ENCODE measurements at regions not wholly inside any gene's neighbourhood (a gene's known extent, or its start where the extent isn't known, plus 50 kb on each side); places are given as distances from the start of the nearest gene placed in this dataset.

GRCh38 chr14:97571201-97571600 lies 774.0 kb downstream of the VRK1 start:
- H3K27ac ChIP-seq, result no peak overlapping the region
- no peaks in the 10 kb centered on the region for H3K9me3 ChIP-seq
- DNase-seq (ENCODE audit: low spot score in 2 of 2), result no peak
- no peaks in the 10 kb centered on the region for H3K4me1 ChIP-seq
- no peaks in the 10 kb centered on the region for H3K36me3 ChIP-seq
- no peaks in the 10 kb centered on the region for H3K27me3 ChIP-seq
- no peak for TF ChIP-seq POLR2AphosphoS5 (IDR thresholded peaks at IDR 0.05)
- TF ChIP-seq EP300 (IDR thresholded peaks at IDR 0.05), result no peak
- TF ChIP-seq CTCF (IDR thresholded peaks at IDR 0.05), result no peak
- TF ChIP-seq POLR2A (IDR thresholded peaks at IDR 0.05), result no peak
- H3K4me3 ChIP-seq, result no peak overlapping the region
- WGBS, result 72% methylated on average over 5 of the region's 5 CpGs

DNA sequence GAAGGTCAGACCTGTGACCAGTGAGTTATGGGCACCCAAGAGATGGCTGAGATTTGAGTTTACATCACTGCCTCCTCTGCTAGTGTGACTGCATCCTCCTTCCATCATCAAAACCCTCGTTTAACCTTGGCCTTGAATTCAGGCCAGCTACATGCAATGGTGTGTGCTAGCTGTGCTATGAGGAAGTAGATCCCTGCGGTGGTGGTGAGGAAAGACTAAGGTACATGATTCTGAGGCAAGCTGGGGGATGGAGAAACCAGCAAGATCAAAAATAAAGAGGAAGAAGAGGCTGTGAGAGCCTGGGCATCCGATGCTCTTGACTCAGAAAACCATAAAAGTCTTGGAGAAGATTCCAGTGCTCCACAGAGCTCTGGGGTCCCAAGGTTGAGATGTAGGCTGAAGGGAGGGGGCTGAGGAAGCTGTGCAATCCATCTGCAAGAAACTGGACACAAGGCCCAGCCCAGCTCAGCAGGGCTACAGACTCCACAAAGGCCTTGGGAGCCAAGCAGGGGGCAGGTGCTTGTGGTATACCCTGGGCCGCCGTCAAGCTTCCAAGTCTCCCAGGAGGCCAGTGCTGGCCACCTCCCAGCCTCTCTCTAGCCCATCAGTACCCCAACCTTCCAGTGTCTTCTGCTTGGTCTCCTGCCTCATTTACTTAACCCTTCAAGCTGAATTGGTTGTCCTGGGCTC lies 774.8 kb downstream of the VRK1 start:
- 73% methylated on average over 5 of the region's 5 CpGs for WGBS
- no peak for DNase-seq (ENCODE audit: low spot score in 2 of 2)
- no peaks in the 10 kb centered on the region for H3K36me3 ChIP-seq

DNA sequence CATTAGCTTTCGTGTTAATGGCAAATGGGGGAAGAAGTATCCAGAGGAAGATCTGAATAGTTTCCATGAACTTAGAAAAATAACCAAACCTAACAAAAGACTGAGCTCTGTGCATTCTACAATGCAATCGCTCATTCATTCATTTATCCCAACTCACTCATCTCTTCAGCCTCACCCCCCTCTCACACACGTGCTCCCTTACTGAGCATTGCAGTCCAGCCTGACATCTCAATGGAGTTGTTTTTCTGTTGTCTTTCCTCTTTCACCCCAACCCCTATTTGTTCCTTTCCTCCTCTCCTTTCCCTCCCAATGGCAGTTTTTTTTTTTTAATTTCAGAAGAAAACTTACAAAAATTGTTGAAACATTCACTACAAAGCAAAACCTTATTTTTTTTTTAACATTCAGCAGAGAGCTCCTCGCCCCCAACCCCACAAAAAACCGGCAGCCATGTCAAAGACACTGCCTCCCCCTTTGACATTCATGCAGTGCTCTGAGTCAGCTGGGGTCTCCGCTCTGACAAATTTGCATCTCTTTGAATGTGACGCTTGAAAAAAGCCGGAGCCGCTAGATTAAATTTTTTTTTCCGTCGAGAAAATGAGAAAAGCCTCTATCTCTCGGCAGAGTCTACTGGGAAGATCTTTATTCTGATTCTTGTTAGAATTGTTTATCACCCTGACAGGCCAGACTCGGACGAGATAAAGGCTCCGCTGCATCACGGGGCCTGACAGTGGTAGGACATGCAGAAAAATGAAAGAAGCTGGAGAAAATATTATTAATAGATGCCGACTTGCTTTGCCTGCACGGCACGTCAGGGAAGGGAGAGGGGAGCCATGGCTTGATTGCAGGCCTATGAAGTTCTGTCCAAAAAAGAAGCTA lies 775.6 kb downstream of the VRK1 start:
- H3K9me3 ChIP-seq, result no peaks in the 10 kb centered on the region
- no peaks in the 10 kb centered on the region for H3K27me3 ChIP-seq
- 67% methylated on average over 19 of the region's 19 CpGs for WGBS
- no peaks in the 10 kb centered on the region for H3K36me3 ChIP-seq
- no peaks in the 10 kb centered on the region for H3K4me1 ChIP-seq
- no peak for TF ChIP-seq POLR2A (IDR thresholded peaks at IDR 0.05)
- no peak for TF ChIP-seq EP300 (IDR thresholded peaks at IDR 0.05)
- H3K27ac ChIP-seq, result no peak overlapping the region
- no peak overlapping the region for H3K4me3 ChIP-seq
- DNase-seq (ENCODE audit: low spot score in 2 of 2), result no peak

More for the DNA sequence above, 774.8 kb downstream of the VRK1 start:
- Histone ChIP-seq H3K4me1 (no peaks in the 10 kb centered on the region), H3K27ac (no peak overlapping the region), H3K4me3 (no peak overlapping the region), H3K27me3 (no peaks in the 10 kb centered on the region), H3K9me3 (no peaks in the 10 kb centered on the region)
- no peak for TF ChIP-seq EP300 (IDR thresholded peaks at IDR 0.05)
- TF ChIP-seq CTCF (IDR thresholded peaks at IDR 0.05), result no peak

DNA sequence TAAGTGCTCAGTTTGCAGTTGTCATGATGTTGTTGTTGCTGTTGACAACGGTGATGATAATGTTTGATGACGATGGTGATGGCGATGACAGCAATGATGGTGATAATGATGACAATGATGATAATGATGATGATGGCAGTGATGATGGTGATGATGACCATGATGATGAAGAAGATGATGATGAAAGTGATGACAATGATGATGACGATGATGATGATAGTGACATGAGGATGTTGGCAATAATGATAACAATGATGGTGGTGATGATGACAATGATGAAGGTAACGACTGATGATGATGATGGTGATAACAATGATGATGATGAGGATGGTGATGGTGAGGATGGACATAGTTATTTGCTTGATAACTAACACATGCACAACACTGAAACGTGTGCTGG lies 778.5 kb downstream of the VRK1 start:
- Histone ChIP-seq H3K4me1 (no peaks in the 10 kb centered on the region), H3K9me3 (no peaks in the 10 kb centered on the region), H3K36me3 (no peaks in the 10 kb centered on the region), H3K27me3 (no peaks in the 10 kb centered on the region), H3K27ac (no peak overlapping the region), H3K4me3 (no peak overlapping the region)
- TF ChIP-seq EP300 (IDR thresholded peaks at IDR 0.05), result no peak
- TF ChIP-seq POLR2AphosphoS5 (IDR thresholded peaks at IDR 0.05), result no peak
- TF ChIP-seq CTCF (IDR thresholded peaks at IDR 0.05), result no peak
- TF ChIP-seq POLR2A (IDR thresholded peaks at IDR 0.05), result no peak
- WGBS, result 87% methylated on average over 6 of the region's 6 CpGs
- no peak for DNase-seq (ENCODE audit: low spot score in 2 of 2)

DNA sequence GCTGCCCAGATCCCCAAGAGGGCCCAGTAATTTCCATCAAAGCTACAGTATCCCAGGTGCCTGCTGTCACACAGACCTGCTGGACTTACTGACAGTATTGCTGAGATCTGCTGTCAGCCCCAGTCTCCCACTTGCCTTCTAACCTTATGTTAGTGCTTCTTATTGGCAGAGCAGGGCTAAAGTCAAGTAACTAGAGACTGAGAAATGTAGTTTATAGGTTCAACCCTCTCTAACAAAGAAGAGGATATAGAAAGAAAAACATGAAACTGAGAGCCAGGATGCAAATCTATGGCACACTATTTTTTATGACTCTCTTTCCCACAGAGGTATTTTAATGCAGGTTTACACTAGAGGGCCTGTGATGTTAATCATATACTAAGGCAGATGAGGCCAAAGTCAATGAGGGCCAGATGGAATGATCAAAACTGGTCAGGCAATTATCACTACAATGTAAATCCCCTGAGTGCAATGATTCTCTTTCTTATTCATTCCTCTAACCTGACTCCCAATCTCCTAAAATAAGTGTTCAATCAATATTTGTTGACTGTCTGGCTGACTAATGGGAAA lies 781.9 kb downstream of the VRK1 start:
- no peak for DNase-seq (ENCODE audit: low spot score in 2 of 2)
- TF ChIP-seq EP300 (IDR thresholded peaks at IDR 0.05), result no peak
- no peak for TF ChIP-seq POLR2AphosphoS5 (IDR thresholded peaks at IDR 0.05)
- no peak for TF ChIP-seq POLR2A (IDR thresholded peaks at IDR 0.05)
- no peak for TF ChIP-seq CTCF (IDR thresholded peaks at IDR 0.05)

More for the DNA sequence above, 781.9 kb downstream of the VRK1 start:
- Histone ChIP-seq H3K4me3 (no peak overlapping the region), H3K27me3 (no peaks in the 10 kb centered on the region), H3K36me3 (no peaks in the 10 kb centered on the region), H3K4me1 (no peaks in the 10 kb centered on the region), H3K9me3 (no peaks in the 10 kb centered on the region), H3K27ac (no peak overlapping the region)

All from suprapubic skin (tissue), 4 donors.